ENCODE measurements at regions not wholly inside any gene's neighbourhood (a gene's known extent, or its start where the extent isn't known, plus 50 kb on each side); places are given as distances from the start of the nearest gene placed in this dataset.

DNA sequence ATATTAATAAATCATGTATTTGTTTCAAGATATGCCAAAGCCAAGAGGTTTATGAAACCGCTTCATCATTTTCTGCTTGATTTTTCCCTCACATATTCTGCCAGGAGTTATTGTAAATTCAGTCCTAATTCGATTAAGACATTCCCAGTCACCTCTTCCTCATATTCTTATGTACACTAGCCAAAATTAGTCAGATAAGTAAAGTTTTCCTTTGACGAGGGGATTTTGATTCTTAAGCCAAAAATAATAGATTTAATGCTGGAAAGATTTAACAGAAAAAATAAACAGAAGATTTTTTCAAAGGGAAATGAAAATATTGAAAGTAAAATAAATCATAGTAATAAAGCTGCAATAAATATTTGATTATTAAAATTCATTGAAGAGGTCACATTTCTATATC lies 51.0 kb upstream of the VEGFC start:
- DNase-seq (ENCODE audit: insufficient read length, low spot score), result no peak
- FAIRE-seq, result no peak
- TF ChIP-seq, protein P1, sequence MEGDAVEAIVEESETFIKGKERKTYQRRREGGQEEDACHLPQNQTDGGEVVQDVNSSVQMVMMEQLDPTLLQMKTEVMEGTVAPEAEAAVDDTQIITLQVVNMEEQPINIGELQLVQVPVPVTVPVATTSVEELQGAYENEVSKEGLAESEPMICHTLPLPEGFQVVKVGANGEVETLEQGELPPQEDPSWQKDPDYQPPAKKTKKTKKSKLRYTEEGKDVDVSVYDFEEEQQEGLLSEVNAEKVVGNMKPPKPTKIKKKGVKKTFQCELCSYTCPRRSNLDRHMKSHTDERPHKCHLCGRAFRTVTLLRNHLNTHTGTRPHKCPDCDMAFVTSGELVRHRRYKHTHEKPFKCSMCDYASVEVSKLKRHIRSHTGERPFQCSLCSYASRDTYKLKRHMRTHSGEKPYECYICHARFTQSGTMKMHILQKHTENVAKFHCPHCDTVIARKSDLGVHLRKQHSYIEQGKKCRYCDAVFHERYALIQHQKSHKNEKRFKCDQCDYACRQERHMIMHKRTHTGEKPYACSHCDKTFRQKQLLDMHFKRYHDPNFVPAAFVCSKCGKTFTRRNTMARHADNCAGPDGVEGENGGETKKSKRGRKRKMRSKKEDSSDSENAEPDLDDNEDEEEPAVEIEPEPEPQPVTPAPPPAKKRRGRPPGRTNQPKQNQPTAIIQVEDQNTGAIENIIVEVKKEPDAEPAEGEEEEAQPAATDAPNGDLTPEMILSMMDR (IDR thresholded peaks at IDR 0.05; ENCODE audit: insufficient read depth, missing control alignments), result no peak

DNA sequence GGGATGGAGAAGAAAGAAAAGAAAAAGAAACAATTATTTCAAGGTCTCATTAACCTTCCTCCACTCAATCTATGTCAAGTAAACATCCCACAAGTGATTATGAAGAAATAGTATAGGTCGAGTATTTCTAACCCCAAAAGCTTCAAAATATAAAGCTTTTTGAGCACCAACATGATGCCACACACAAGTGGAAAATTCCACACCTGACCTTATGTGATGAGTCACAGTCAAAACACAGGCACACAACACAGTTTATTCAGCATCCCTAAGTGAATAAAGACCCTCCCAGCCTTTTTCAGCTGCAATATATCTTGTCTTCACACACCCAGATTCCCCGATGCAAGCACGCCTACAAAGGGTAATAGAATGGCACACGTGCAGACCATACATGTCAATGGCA lies 51.7 kb upstream of the VEGFC start:
- TF ChIP-seq, protein P1 (IDR thresholded peaks at IDR 0.05; ENCODE audit: insufficient read depth, missing control alignments), result no peak
- DNase-seq (ENCODE audit: insufficient read length, low spot score), result no peak
- no peak for FAIRE-seq

DNA sequence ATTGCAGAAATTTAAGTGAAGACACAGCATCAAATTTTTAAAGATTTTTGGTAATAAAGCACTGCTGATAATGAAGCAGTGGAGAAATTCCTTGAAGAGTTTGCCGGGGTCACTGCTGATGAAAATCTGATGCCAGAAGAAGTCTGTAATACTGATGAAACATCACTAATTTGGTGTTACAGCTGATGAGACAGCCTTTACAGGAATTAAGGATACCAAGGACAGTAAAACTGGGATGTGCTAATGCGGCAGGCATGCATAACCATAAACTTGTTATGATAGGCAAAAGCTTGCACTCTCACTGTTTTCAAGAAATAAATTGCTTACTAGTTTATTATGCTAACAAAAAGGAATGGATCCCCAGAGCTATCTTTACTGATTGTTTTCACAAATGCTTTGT lies 52.9 kb upstream of the VEGFC start:
- FAIRE-seq, result no peak
- TF ChIP-seq, protein P1 (IDR thresholded peaks at IDR 0.05; ENCODE audit: insufficient read depth, missing control alignments), result no peak
- no peak for DNase-seq (ENCODE audit: insufficient read length, low spot score)

DNA sequence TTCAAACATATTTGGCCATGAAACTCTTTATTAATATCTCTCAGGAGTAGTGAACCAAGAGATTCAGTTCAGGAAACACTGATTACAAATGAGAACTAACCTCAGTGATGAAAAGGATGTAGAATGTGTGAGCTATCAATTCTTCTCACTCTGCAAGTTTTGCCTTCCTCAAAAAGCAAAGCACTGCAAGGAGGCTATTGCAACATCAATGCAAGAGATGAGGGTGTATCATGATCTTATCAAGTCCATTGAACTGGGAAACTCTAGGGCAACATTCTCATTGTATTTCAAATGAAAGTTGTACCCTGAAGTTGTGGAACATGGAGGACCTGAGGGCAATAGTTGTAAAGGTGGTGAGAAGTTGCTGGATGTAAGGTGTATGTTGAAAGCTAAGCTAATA lies 56.4 kb upstream of the VEGFC start:
- DNase-seq (ENCODE audit: insufficient read length, low spot score) (no peak), FAIRE-seq (no peak)
- TF ChIP-seq, protein P1 (IDR thresholded peaks at IDR 0.05; ENCODE audit: insufficient read depth, missing control alignments), result no peak

DNA sequence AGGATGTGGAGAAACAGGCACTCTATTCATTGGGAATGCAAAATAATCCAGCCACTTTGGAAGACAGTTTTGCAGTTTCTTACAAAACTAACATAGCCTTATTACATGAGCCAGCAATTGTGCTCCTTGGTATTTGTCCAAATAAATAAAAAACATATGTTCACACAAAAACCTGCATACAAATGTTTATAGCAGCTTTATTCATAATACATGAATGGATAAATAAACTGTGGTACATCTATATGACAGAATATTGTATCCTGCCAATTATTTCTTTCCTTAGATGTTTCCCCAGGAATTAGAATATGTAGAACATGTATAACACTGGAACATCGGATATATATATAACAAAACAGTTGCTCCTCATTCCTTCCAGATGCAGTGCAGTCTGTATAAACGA lies 57.7 kb upstream of the VEGFC start:
- FAIRE-seq, result no peak
- no peak for DNase-seq (ENCODE audit: insufficient read length, low spot score)
- TF ChIP-seq, protein P1 (IDR thresholded peaks at IDR 0.05; ENCODE audit: insufficient read depth, missing control alignments), result no peak

DNA sequence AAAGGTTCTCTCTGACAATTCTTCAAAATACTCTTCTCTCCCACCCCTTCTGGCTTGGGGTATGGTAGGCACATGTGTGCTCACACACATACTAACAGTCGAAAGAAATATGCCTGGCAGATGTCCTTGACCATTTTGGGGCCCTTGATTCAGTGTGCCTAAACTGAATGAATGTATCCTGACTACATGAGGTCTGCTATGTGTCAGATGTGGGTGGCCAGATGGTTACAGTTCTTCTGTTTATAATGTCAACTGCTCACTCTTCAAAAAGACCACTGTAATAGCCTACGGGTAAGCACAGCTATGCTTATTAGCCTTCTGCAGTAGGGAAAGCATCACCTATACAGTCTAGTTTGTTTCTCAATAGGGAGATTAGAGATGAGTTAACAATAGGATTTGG lies 63.7 kb upstream of the VEGFC start:
- FAIRE-seq (no peak), DNase-seq (ENCODE audit: insufficient read length, low spot score) (no peak)
- TF ChIP-seq, protein P1 (IDR thresholded peaks at IDR 0.05; ENCODE audit: insufficient read depth, missing control alignments), result no peak

DNA sequence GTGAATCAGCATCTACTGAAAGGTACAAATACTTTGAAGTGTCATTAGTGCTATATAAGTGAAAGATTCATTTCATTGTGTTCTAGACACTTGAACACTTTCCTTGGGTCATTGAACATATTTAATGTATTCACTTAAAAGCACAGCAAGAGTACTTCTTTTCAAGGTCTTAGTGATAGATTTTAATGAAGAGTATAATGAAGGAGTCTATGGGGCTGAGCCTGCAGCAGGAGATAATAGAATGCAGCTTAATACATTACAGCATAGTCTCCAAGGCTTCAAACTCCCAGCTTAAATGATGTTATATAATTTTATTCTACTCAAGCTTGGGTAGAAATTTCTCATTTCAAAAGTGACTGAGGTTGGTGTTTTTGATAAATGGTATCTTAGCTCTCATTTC lies 66.1 kb upstream of the VEGFC start:
- no peak for DNase-seq (ENCODE audit: insufficient read length, low spot score)
- TF ChIP-seq, protein P1 (IDR thresholded peaks at IDR 0.05; ENCODE audit: insufficient read depth, missing control alignments), result no peak
- no peak for FAIRE-seq
